ENCODE measurements at regions not wholly inside any gene's neighbourhood (a gene's known extent, or its start where the extent isn't known, plus 50 kb on each side); places are given as distances from the start of the nearest gene placed in this dataset.

DNA sequence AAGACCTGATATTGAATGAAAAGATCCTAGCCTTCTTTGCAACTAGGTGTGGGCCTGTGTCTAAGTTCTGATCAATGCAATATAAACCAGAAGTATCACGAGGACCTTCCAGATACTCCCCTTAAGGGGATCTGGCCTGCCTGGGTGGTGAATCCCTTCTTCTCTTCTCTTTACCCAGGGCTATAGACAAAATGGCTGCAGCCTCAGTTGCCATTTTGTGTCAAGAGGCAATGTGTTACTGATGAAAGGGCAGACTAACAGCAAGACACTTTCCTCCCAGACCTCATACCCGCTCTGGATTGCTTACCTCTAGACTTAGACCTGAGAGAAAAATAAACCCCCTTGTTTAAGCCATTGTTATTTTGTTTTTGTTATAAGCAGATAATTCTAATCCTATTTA, 84.5 kb upstream of the CHD6 start:
- TF ChIP-seq EZH2 (conservative IDR thresholded peaks at IDR 0.05; ENCODE audit: low read depth, low read length) (no peak), TAF1 (CRISPR knock-in tag; IDR thresholded peaks at IDR 0.05) (no peak)
- TF ChIP-seq, protein P1, sequence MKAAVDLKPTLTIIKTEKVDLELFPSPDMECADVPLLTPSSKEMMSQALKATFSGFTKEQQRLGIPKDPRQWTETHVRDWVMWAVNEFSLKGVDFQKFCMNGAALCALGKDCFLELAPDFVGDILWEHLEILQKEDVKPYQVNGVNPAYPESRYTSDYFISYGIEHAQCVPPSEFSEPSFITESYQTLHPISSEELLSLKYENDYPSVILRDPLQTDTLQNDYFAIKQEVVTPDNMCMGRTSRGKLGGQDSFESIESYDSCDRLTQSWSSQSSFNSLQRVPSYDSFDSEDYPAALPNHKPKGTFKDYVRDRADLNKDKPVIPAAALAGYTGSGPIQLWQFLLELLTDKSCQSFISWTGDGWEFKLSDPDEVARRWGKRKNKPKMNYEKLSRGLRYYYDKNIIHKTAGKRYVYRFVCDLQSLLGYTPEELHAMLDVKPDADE (CRISPR knock-in tag; IDR thresholded peaks at IDR 0.05) = no peak
